CD14-positive monocyte (primary cell): ENCODE measurements at regions not wholly inside any gene's neighbourhood (a gene's known extent, or its start where the extent isn't known, plus 50 kb on each side); places are given as distances from the start of the nearest gene placed in this dataset.

Experiments used
- DNase-seq, 3 donors: peaks; one replicate each; pipeline ENCODE4 v3.0.0-alpha.2; 2011 to 2022
- H2AFZ ChIP-seq: 2 replicates; pipeline ENCODE4 v1.6.0; 2012; ENCODE audit warnings: mild to moderate bottlenecking, low read depth, low read length, inconsistent platforms; ENCODE audit not compliant: insufficient read depth, poor library complexity, severe bottlenecking
- H3K27ac ChIP-seq, 2 donors: 1 replicate in 1 of 2; 2 replicates in 1 of 2; pipeline ENCODE4 v1.5.1; 2012 to 2013; ENCODE audit warnings: low read length in 2 of 2, control low read depth in 1 of 2, inconsistent platforms in 1 of 2, low read depth in 1 of 2, mild to moderate bottlenecking in 1 of 2
- H3K27me3 ChIP-seq, 2 donors: one replicate each; pipeline versions ENCODE4 v1.6.0 to v1.6.1; 2011 to 2013; ENCODE audit warnings: low read length in 2 of 2; ENCODE audit not compliant: control insufficient read depth in 2 of 2, insufficient read depth in 2 of 2
- H3K36me3 ChIP-seq, 2 donors: replicated peaks in 1 of 2; 1 replicate in 1 of 2; 2 replicates in 1 of 2; pipeline versions ENCODE4 v1.5.1 to v1.6.1; 2012 to 2013; ENCODE audit warnings: low read length in 2 of 2, control low read depth in 1 of 2, inconsistent platforms in 1 of 2, mild to moderate bottlenecking in 1 of 2; ENCODE audit not compliant: insufficient read depth in 2 of 2, control insufficient read depth in 1 of 2
- H3K4me1 ChIP-seq, 2 donors: 1 replicate in 1 of 2; 2 replicates in 1 of 2; pipeline versions ENCODE4 v1.5.1 to v1.6.1; 2012 to 2013; ENCODE audit warnings: low read length in 2 of 2, control low read depth in 1 of 2, inconsistent platforms in 1 of 2, mild to moderate bottlenecking in 1 of 2, moderate library complexity in 1 of 2; ENCODE audit not compliant: insufficient read depth in 2 of 2, control insufficient read depth in 1 of 2
- H3K4me2 ChIP-seq: replicated peaks from 2 replicates; pipeline ENCODE3; 2012; ENCODE audit warnings: low read length, moderate library complexity, mild to moderate bottlenecking; ENCODE audit not compliant: poor library complexity, severe bottlenecking; ENCODE audit errors: extremely low read depth
- H3K4me3 ChIP-seq, 3 experiments: fragments of 200-600 bp in 1 of 3; sonication (generic) in 1 of 3; replicated peaks in 1 of 3; 1 replicate in 2 of 3; 2 replicates in 1 of 3; pipeline ENCODE4 v1.5.1; 2011 to 2013; ENCODE audit warnings: low read length in 3 of 3, mild to moderate bottlenecking in 3 of 3, control low read depth in 2 of 3, low read depth in 2 of 3, inconsistent platforms in 1 of 3, moderate library complexity in 1 of 3
- H3K79me2 ChIP-seq: 2 replicates; pipeline ENCODE4 v1.6.0; 2012; ENCODE audit warnings: mild to moderate bottlenecking, control low read depth, inconsistent platforms, low read length, moderate library complexity; ENCODE audit not compliant: insufficient read depth
- H3K9ac ChIP-seq: 2 replicates; pipeline ENCODE4 v1.6.0; 2017; ENCODE audit warnings: low read length, mild to moderate bottlenecking; ENCODE audit not compliant: insufficient read depth, poor library complexity, severe bottlenecking
- H3K9me3 ChIP-seq, 2 donors: replicated peaks in 1 of 2; 1 replicate in 1 of 2; 2 replicates in 1 of 2; pipeline versions ENCODE4 v1.5.1 to v1.6.1; 2012 to 2013; ENCODE audit warnings: low read length in 2 of 2, control low read depth in 1 of 2; ENCODE audit not compliant: control insufficient read depth in 1 of 2, insufficient read depth in 1 of 2
- H4K20me1 ChIP-seq: 2 replicates; pipeline ENCODE4 v1.6.0; 2012; ENCODE audit warnings: mild to moderate bottlenecking, low read length, control low read depth, moderate library complexity; ENCODE audit not compliant: insufficient read depth
- H3K27ac Mint-ChIP-seq, 7 donors: one replicate each; pipeline ENCODE4 v1.8.0; 2020; ENCODE audit warnings: mild to moderate bottlenecking in 7 of 7, mixed read lengths in 7 of 7, moderate library complexity in 6 of 7, inconsistent platforms in 2 of 7
- H3K27me3 Mint-ChIP-seq, 3 donors: one replicate each; pipeline ENCODE4 v1.8.0; 2021 to 2022; ENCODE audit warnings: low read depth in 3 of 3, mild to moderate bottlenecking in 3 of 3, mixed read lengths in 3 of 3, moderate library complexity in 3 of 3, inconsistent platforms in 1 of 3
- H3K36me3 Mint-ChIP-seq, 2 donors: one replicate each; pipeline ENCODE4 v1.8.0; 2020; ENCODE audit warnings: mixed read lengths in 2 of 2, inconsistent platforms in 1 of 2, mild to moderate bottlenecking in 1 of 2
- H3K4me1 Mint-ChIP-seq: one replicate; pipeline ENCODE4 v1.8.0; 2020; ENCODE audit warnings: mild to moderate bottlenecking, mixed read lengths
- H3K4me3 Mint-ChIP-seq, 2 donors: one replicate each; pipeline ENCODE4 v1.8.0; 2020; ENCODE audit warnings: mild to moderate bottlenecking in 2 of 2, mixed read lengths in 2 of 2, moderate library complexity in 1 of 2
- H3K9me3 Mint-ChIP-seq, 7 donors: one replicate each; pipeline ENCODE4 v1.8.0; 2020 to 2022; ENCODE audit warnings: mixed read lengths in 7 of 7, mild to moderate bottlenecking in 6 of 7, moderate library complexity in 6 of 7, inconsistent platforms in 2 of 7
- WGBS: methylation state at CpG from one replicate; pipeline ENCODE4 v1.1.5; 2013; ENCODE audit warnings: missing lambda C conversion rate; ENCODE audit not compliant: insufficient coverage; 5-methylcytosine and 5-hydroxymethylcytosine counted together
- intact Hi-C, 2 donors: fragments of 100-400 bp; cut with micrococcal nuclease; formaldehyde crosslinking; loops; one replicate each; pipeline versions ENCODE4 v1.15.0 to v1.15.1; 2023
- TF ChIP-seq, protein P1 (sequence below): fragments of 200-600 bp; IDR thresholded peaks from one replicate; pipeline ENCODE4 v1.8.0; 2022; ENCODE audit warnings: antibody characterized with exemption, mild to moderate bottlenecking

GRCh38 chr5:66450237-66450636 is 146.0 kb upstream of the MAST4 start:
- no peaks in the 10 kb centered on the region for H4K20me1 ChIP-seq
- no peaks in the 10 kb centered on the region for H3K36me3 Mint-ChIP-seq
- H3K9me3 Mint-ChIP-seq: peaks cover 11 to 48% (median 42%) of the 10 kb centered on the region in 7 donors
- peaks cover 5 to 28% of the 10 kb centered on the region in 2 donors for H3K9me3 ChIP-seq
- TF ChIP-seq, protein P1, sequence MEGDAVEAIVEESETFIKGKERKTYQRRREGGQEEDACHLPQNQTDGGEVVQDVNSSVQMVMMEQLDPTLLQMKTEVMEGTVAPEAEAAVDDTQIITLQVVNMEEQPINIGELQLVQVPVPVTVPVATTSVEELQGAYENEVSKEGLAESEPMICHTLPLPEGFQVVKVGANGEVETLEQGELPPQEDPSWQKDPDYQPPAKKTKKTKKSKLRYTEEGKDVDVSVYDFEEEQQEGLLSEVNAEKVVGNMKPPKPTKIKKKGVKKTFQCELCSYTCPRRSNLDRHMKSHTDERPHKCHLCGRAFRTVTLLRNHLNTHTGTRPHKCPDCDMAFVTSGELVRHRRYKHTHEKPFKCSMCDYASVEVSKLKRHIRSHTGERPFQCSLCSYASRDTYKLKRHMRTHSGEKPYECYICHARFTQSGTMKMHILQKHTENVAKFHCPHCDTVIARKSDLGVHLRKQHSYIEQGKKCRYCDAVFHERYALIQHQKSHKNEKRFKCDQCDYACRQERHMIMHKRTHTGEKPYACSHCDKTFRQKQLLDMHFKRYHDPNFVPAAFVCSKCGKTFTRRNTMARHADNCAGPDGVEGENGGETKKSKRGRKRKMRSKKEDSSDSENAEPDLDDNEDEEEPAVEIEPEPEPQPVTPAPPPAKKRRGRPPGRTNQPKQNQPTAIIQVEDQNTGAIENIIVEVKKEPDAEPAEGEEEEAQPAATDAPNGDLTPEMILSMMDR: no peak
- no peak overlapping the region for H3K4me2 ChIP-seq
- H3K4me3 ChIP-seq: no peak overlapping the region
- no peaks in the 10 kb centered on the region for H3K27me3 ChIP-seq
- no peaks in the 10 kb centered on the region for H3K27me3 Mint-ChIP-seq
- no peak overlapping the region for H3K27ac ChIP-seq
- H3K79me2 ChIP-seq: no peaks in the 10 kb centered on the region
- H2AFZ ChIP-seq: no peak overlapping the region
- intact Hi-C loops: no loop called here
- no peaks in the 10 kb centered on the region for H3K4me1 ChIP-seq
- no peak for DNase-seq
- no peaks in the 10 kb centered on the region for H3K4me1 Mint-ChIP-seq
- H3K36me3 ChIP-seq: no peaks in the 10 kb centered on the region
- no peak overlapping the region for H3K4me3 Mint-ChIP-seq
- H3K9ac ChIP-seq: no peak overlapping the region
- no peak overlapping the region for H3K27ac Mint-ChIP-seq
- 93% methylated on average over 3 of the region's 6 CpGs for WGBS

GRCh38 chr5:66450988-66451387 is 145.2 kb upstream of the MAST4 start:
- intact Hi-C loops: no loop called here

More at GRCh38 chr5:66450988-66451387, 145.2 kb upstream of the MAST4 start:
- Mint-ChIP-seq H3K27ac (no peak overlapping the region), H3K27me3 (no peaks in the 10 kb centered on the region), H3K36me3 (no peaks in the 10 kb centered on the region), H3K4me1 (no peaks in the 10 kb centered on the region), H3K9me3 (peaks cover 11 to 54% (median 42%) of the 10 kb centered on the region in 7 donors), H3K4me3 (no peak overlapping the region)
- Histone ChIP-seq H3K9me3 (peaks cover 5 to 28% of the 10 kb centered on the region in 2 donors), H3K27me3 (no peaks in the 10 kb centered on the region), H3K4me3 (no peak overlapping the region), H3K4me1 (no peaks in the 10 kb centered on the region), H3K79me2 (no peaks in the 10 kb centered on the region), H3K36me3 (no peaks in the 10 kb centered on the region), H4K20me1 (no peaks in the 10 kb centered on the region), H3K27ac (no peak overlapping the region), H2AFZ (no peak overlapping the region), H3K9ac (no peak overlapping the region), H3K4me2 (no peak overlapping the region)
- 80% methylated on average over 1 of the region's 2 CpGs for WGBS
- TF ChIP-seq, protein P1: no peak
- DNase-seq: no peak
